Stimulated activated memory B cell treated with anti-CD40 and anti-IgM and Interleukin-4, amounts not matched to agents 10 μg/mL and 1 μg/mL and 100 μg/mL, for 72 hours (primary cell): ENCODE measurements at regions not wholly inside any gene's neighbourhood (a gene's known extent, or its start where the extent isn't known, plus 50 kb on each side); places are given as distances from the start of the nearest gene placed in this dataset.
"Not testable (repeated sequence)": the region's sequence is repeated elsewhere in the genome, so short reads cannot be mapped to it uniquely, and the experiment has no call there.

ENCODE experiments used
- ATAC-seq: fragments of 150-1000 bp; cut with Tn5 transposase; 2 replicates; pipeline ENCODE4 v1.10.0; 2021
- H3K27ac Mint-ChIP-seq: one replicate; pipeline ENCODE4 v1.8.0; 2022; ENCODE audit warnings: mild to moderate bottlenecking, mixed read lengths
- H3K27me3 Mint-ChIP-seq: one replicate; pipeline ENCODE4 v1.8.0; 2022; ENCODE audit warnings: mixed read lengths
- H3K36me3 Mint-ChIP-seq: one replicate; pipeline ENCODE4 v1.8.0; 2022; ENCODE audit warnings: mixed read lengths
- H3K4me1 Mint-ChIP-seq: one replicate; pipeline ENCODE4 v1.8.0; 2022; ENCODE audit warnings: mixed read lengths
- H3K4me3 Mint-ChIP-seq: one replicate; pipeline ENCODE4 v1.8.0; 2022; ENCODE audit warnings: mild to moderate bottlenecking, moderate library complexity, mixed read lengths
- H3K9me3 Mint-ChIP-seq: one replicate; pipeline ENCODE4 v1.8.0; 2022; ENCODE audit warnings: mixed read lengths

DNA sequence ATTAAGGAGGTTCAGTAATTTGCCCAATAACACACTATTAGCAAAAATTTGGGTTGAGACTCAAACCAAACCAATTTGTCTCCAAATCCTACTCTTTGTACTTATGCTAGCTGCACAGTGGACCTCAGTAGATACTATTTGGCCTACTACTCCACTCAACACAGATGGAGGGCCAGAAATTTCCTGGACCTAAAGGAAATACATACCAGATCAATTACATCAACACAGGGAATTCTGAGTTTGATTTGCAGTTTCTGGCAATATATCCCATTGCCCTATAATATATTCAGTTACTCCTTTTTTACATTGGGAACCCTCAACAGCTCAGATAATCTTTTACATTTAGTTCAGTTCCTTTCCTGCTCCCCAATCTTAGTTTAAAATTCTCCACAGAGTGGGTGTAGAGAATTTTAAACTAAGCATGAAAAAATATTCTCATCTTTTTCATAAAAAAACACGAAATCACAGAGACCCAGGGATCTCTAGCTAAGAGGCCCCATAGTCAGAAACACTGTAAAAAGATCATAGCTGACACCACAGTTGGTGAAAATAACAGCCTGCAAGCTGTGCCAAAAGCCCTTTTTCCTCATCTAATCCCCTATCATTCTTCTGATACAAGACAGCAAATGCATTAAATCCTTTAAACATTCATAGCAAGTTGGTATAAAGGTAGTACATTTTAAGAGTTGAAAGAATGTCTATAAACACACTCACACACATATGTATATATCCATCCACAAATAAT lies 317.7 kb upstream of the ESRRG start:
- no peak for ATAC-seq
- Mint-ChIP-seq H3K36me3 (no peaks in the 10 kb centered on the region), H3K27ac (no peak overlapping the region), H3K9me3 (peaks cover 26% of the 10 kb centered on the region), H3K4me3 (no peak overlapping the region), H3K27me3 (no peaks in the 10 kb centered on the region), H3K4me1 (no peaks in the 10 kb centered on the region)

DNA sequence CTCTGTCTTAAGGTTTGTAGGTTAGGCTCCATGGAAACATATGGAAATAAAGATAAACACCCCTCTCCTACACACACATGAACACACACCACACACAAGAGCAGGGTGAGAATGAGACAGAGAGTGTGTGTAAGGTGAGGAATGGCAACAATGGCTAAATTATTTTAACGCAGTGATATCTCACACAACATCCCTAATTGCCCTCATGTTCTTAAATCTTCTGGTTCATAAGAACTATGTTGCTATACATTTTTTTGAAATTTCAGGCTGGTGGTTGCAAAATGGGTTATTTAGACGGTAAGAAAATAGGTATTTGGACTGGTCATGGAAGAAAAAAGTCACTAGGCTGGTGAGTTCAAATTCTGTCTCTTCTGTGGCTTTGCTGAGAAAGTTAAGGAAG lies 316.7 kb upstream of the ESRRG start:
- H3K36me3 Mint-ChIP-seq = no peaks in the 10 kb centered on the region
- H3K4me1 Mint-ChIP-seq = no peaks in the 10 kb centered on the region
- no peak overlapping the region for H3K4me3 Mint-ChIP-seq
- no peak overlapping the region for H3K27ac Mint-ChIP-seq
- no peaks in the 10 kb centered on the region for H3K27me3 Mint-ChIP-seq
- peaks cover 26% of the 10 kb centered on the region for H3K9me3 Mint-ChIP-seq
- no peak for ATAC-seq

DNA sequence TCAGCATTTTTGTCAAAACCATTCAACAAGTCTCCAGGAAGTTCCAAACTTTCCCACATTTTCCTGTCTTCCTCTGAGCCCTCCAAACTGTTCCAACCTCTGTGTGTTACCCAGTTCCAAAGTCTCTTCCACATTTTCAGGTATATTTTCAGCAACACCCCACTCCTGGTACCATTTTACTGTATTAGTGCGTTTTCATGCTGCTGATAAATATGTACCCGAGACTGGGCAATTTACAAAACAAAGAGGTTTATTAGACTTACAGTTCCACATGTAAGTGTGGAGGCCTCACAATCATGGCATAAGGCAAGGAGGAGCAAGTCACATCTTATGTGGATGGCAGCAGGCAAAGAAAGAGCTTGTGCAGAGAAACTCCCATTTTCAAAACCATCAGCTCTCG lies 315.9 kb upstream of the ESRRG start:
- H3K27ac Mint-ChIP-seq, H3K4me3 Mint-ChIP-seq, H3K4me1 Mint-ChIP-seq, ATAC-seq, H3K36me3 Mint-ChIP-seq, H3K27me3 Mint-ChIP-seq: not testable (repeated sequence)
- H3K9me3 Mint-ChIP-seq = peaks cover 26% of the 10 kb centered on the region

DNA sequence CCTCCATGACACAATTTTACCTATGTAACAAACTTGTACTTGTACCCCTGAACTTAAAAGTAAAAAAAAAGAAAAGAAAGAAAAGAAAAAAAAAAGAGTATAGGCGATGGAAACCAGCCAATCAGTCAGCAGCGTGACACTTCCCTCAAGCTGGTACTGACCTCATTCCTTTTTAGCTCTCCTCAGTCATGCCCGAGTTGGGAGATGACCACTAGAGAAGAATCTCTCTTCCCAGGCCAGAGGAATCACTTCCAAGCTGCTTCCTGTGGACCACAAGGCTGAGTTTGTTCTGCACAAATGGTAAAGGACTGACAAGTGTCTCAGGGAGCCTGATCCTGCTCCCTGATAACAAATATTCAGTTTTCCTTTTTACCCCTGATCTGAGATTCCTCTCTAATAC lies 313.5 kb upstream of the ESRRG start:
- H3K9me3 Mint-ChIP-seq = peaks cover 26% of the 10 kb centered on the region

DNA sequence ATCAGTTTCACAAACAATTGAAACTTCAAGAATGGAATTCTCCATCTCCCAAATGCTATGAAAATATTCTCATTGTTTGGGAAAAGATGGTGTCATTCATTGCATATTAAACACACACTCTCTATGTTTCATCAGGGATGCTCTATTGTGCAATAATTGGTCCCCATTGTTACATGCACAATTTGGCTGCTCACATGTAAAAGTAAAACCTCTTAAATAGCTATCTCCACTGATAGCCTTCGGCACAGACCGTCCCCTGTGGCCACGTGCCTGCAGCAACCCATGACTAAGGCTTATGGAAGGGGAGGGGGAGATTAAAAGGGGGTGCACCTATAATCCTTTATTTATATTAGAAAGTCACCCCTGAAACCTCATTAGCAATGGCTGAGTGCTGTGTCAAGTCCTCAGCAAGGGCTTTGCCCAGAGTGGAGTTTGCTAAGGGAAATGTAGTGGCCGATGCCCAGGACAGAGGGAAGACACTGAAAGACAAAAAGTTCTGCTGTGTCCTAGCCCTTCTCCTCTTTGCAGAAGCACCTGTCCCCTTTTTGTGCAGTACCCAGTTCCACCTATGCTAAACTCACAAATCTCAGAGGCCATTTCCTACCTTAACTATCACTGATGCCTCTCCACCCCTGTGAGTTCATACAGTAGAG lies 309.6 kb upstream of the ESRRG start:
- H3K36me3 Mint-ChIP-seq = no peaks in the 10 kb centered on the region
- no peak overlapping the region for H3K4me3 Mint-ChIP-seq
- peaks cover under 1% of the 10 kb centered on the region for H3K4me1 Mint-ChIP-seq
- no peak for ATAC-seq
- peaks cover 9% of the 10 kb centered on the region for H3K9me3 Mint-ChIP-seq
- H3K27me3 Mint-ChIP-seq = no peaks in the 10 kb centered on the region
- H3K27ac Mint-ChIP-seq = no peak overlapping the region

More for the DNA sequence above, 313.5 kb upstream of the ESRRG start:
- Mint-ChIP-seq H3K4me3 (no peak overlapping the region), H3K36me3 (no peaks in the 10 kb centered on the region), H3K27me3 (no peaks in the 10 kb centered on the region), H3K4me1 (no peaks in the 10 kb centered on the region), H3K27ac (no peak overlapping the region)
- ATAC-seq = no peak

DNA sequence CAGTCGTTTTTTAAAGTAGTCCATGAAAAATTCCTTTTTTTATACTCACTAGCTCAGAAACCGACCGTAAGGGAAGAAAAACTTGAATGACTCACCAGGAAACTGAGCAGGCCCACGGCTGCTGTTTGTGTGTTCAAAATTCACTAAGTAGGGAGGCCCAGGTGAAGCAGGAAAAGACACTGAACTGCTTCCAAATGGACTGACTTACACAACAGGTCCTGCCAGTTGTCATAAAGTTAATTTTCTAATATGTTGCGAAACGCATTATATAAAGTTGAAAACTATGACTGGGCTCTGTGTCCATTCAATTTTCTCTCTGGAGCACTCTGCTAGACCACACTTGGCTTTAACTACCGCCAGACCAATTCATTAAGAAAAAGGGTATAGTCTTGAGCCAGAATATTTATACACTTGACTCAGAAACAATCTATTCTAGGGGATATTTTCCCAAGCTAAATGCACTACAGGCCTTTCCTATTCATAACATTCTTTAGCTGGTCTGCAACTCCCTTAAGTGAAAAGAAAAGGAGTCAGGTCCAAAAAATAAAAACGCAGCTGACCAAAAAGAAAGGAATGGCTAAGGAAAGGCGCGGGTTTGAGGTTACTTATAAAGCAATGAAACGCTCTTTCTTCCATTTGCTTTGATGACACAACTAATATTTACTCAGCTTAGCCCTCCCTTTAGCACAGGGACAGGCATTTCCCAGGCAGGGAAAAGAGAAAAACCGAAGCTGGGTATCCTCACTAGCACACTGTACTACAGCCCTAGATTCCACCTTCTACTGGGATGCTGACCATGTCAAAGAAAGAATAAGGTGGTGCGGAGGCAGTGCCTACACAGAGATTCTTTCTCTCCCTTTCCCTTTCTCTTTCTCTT lies 306.3 kb upstream of the ESRRG start:
- Mint-ChIP-seq H3K36me3 (no peaks in the 10 kb centered on the region), H3K4me1 (peaks cover 15% of the 10 kb centered on the region)
- ATAC-seq = no peak

DNA sequence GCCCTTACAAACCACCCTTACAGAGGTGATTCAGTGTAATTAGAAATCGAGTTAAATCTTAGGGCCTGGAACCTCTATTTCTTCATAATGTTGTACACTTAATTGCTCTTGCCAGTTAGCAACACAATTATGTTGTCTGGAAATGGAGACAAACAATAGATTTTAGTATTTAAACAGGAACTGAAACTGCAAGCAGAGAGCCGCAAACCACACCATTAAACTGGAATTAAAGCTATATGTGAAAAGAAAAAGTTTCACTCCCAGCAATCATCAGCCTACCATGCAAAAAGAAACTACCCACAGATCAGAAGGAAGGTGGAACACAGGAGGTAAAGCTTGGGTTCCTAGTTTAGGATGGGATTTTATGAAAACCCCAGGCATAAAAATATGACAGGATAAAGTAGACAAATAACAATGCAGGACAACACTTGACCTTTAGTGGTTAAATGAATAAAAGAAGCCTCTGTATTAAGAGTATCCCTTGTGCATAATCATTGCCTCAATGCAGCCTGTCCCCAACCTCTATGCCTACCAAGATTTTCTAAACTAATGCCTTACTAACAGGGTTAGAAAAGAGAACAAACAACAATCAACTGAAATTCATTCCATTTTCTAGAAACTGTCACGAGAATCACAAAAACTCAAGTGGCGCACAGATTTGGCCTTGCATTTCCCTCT lies 304.3 kb upstream of the ESRRG start:
- H3K4me1 Mint-ChIP-seq = peaks cover 15% of the 10 kb centered on the region
- ATAC-seq = no peak
- H3K4me3 Mint-ChIP-seq = no peak overlapping the region
- no peak overlapping the region for H3K27ac Mint-ChIP-seq
- H3K9me3 Mint-ChIP-seq = peaks cover 5% of the 10 kb centered on the region
- H3K27me3 Mint-ChIP-seq = no peaks in the 10 kb centered on the region
- no peaks in the 10 kb centered on the region for H3K36me3 Mint-ChIP-seq

More for the DNA sequence above, 306.3 kb upstream of the ESRRG start:
- Mint-ChIP-seq H3K4me3 (no peak overlapping the region), H3K27ac (no peak overlapping the region), H3K9me3 (peaks cover 3% of the 10 kb centered on the region), H3K27me3 (no peaks in the 10 kb centered on the region)

DNA sequence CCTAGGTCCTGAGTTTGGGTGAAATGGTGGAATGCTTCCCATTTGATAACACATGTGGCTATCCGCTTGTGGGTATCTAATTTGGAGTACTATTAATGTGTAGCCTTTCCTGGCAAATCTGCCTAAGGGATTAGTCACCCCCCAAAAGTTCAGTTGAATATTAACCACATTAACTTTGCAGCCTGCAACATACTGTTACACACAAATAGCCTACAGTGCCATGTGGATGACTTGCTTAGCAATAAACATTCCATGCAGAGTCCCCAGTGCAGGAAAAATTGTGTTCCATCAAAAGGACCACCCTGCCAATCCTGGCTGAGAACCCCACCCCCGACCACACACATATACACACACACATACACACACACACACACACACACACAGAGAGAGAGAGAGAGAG lies 303.3 kb upstream of the ESRRG start:
- no peak for ATAC-seq
- Mint-ChIP-seq H3K9me3 (peaks cover 6% of the 10 kb centered on the region), H3K27me3 (no peaks in the 10 kb centered on the region), H3K4me3 (no peak overlapping the region), H3K36me3 (no peaks in the 10 kb centered on the region), H3K4me1 (peaks cover 15% of the 10 kb centered on the region), H3K27ac (no peak overlapping the region)

DNA sequence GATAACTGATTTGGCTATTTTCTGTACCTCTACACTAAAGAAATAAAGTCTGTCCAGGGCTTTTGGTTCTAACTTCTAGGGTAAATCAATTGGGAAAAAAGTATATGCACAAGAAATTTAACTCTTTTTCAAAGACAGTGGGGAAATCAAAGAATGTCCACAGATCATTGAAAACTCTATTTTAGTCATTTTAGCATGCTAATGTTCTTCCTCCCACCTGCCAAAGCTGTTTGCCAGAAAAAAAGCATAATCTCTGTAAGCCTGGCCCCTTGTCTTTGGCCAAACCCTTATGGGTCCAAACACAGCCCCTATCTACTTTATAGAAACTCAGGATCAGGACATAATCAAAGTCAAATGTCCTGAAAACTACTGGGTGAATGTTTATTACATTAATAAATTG lies 302.2 kb upstream of the ESRRG start:
- no peak overlapping the region for H3K27ac Mint-ChIP-seq
- H3K4me3 Mint-ChIP-seq = no peak overlapping the region
- peaks cover 6% of the 10 kb centered on the region for H3K9me3 Mint-ChIP-seq
- H3K27me3 Mint-ChIP-seq = no peaks in the 10 kb centered on the region
- H3K36me3 Mint-ChIP-seq = no peaks in the 10 kb centered on the region
- ATAC-seq = no peak
- peaks cover 15% of the 10 kb centered on the region for H3K4me1 Mint-ChIP-seq

DNA sequence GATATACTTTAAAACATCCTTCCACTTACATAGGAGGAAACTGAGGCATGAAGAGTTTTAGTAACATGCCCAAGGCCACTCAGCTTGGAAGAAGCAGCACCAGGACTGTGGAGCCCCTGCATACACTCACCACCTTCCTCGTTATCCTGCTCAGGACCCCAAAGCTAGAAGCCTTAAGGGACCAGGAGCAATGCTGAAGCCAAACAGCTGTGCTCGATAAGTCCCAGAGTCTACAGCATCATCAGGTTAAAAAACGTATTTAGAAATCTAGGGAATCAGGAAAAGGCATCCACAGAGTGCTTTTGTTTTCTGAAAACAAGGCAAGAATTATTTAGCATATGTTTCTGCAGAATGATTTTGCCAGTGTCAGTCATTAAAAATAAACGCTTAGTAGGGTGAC lies 301.7 kb upstream of the ESRRG start:
- Mint-ChIP-seq H3K9me3 (peaks cover 3% of the 10 kb centered on the region), H3K27me3 (no peaks in the 10 kb centered on the region)

DNA sequence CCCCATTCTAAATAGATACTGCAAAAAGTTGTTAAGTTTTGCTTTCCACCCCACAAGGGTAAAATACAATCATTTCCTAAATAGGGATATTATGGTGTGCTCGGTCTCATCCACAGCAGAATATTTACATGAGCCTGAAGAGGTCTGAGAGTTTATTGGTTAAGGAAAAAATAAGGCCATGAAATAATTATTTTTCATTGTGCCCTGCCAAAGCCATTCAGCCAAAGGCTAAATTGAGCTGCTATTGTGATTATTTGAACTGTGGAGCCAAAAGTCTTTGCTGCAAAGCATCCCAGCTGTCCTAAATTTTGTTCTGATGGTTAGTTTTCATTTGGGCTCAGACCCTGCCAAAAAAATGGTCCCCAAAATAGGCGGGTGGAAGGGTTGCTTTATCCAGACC lies 298.7 kb upstream of the ESRRG start:
- no peaks in the 10 kb centered on the region for H3K36me3 Mint-ChIP-seq
- H3K4me3 Mint-ChIP-seq = no peak overlapping the region
- H3K27ac Mint-ChIP-seq = no peak overlapping the region
- ATAC-seq = no peak
- H3K27me3 Mint-ChIP-seq = no peaks in the 10 kb centered on the region
- peaks cover 3% of the 10 kb centered on the region for H3K9me3 Mint-ChIP-seq
- H3K4me1 Mint-ChIP-seq = peaks cover 6% of the 10 kb centered on the region

More for the DNA sequence above, 301.7 kb upstream of the ESRRG start:
- H3K27ac Mint-ChIP-seq = no peak overlapping the region
- no peak for ATAC-seq
- no peaks in the 10 kb centered on the region for H3K36me3 Mint-ChIP-seq
- H3K4me3 Mint-ChIP-seq = no peak overlapping the region
- H3K4me1 Mint-ChIP-seq = peaks cover 15% of the 10 kb centered on the region

DNA sequence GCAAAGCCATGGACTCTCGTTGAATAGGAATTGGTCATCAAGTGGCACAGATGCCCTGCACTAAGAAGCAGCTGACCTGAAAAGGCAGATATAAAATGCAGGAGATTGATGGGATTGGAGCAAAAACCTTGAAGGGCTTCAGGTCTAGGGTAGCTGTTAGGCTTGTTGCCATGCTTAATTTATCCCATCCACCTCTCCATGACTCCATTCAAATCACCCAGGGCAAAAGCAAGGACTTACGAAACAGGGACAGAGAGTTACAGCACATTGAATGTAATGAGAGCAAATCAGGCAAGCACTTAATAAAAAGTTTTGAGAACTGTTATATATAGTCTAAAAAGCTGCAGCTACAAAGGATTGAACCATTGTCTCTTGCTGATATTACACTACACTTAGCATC lies 298.2 kb upstream of the ESRRG start:
- H3K4me3 Mint-ChIP-seq = no peak overlapping the region
- ATAC-seq = no peak
- peaks cover under 1% of the 10 kb centered on the region for H3K4me1 Mint-ChIP-seq
- H3K36me3 Mint-ChIP-seq = no peaks in the 10 kb centered on the region
- H3K27me3 Mint-ChIP-seq = no peaks in the 10 kb centered on the region
- H3K9me3 Mint-ChIP-seq = peaks cover 3% of the 10 kb centered on the region
- H3K27ac Mint-ChIP-seq = no peak overlapping the region

DNA sequence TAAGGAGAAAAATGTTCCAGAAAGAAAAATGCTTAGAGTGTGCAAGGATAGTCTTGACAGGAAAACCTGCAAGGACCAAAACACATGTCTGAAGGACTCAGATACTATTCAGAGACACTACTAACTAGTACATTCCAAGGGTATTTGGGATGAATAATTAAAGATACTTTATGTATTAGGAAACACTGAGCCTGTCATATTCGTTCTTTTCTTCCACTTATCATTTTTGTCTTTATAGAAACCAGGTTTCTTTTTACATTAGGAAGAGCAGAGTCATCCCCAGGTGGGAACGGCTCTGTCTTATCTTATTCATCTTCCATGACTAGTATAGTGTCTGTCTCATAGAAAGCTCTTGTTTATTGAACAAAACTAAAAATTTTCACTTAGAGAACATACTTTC lies 296.2 kb upstream of the ESRRG start:
- H3K27me3 Mint-ChIP-seq = no peaks in the 10 kb centered on the region

DNA sequence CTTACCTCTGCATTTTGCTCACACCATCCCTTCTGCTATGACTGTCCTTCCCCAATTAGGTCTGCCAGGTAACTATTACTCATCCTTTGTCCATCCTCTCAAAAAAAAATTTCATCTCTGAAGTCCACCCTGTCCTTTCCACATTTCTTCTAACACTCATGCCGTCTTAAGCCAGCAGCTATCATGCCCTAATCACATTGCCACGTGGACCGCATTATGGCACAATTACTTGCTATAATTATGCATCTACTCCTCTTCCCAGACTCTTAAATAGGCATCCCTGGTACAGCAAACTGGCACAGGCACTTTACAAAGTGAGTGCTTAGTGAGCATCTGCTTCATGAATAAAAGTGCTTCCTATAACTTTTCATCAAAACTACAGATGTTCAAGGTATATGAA lies 295.4 kb upstream of the ESRRG start:
- Mint-ChIP-seq H3K27ac (no peak overlapping the region), H3K4me3 (no peak overlapping the region), H3K9me3 (peaks cover 3% of the 10 kb centered on the region), H3K27me3 (no peaks in the 10 kb centered on the region), H3K36me3 (no peaks in the 10 kb centered on the region), H3K4me1 (no peaks in the 10 kb centered on the region)
- ATAC-seq = no peak

More for the DNA sequence above, 296.2 kb upstream of the ESRRG start:
- Mint-ChIP-seq H3K4me3 (no peak overlapping the region), H3K36me3 (no peaks in the 10 kb centered on the region), H3K27ac (no peak overlapping the region), H3K9me3 (peaks cover 3% of the 10 kb centered on the region), H3K4me1 (no peaks in the 10 kb centered on the region)
- ATAC-seq = no peak

DNA sequence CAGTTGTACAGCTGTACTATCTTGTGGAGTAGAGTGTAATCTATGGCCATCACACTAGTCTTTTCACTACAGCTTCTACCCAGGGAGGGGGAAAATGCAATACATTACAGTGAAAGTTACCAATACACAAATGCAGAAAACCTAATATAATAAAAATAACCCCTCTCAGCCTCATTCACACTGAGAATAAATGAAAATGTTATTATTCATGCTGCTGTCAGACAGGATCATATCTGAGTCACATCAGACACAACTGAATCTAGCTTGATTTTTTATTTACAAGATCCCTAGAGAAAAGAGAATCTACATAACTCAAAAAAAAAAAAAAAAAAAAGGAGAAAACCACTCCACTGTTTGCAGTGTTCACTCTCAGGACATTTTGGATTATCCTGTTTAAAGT lies 293.9 kb upstream of the ESRRG start:
- no peaks in the 10 kb centered on the region for H3K27me3 Mint-ChIP-seq
- no peak overlapping the region for H3K4me3 Mint-ChIP-seq
- no peak overlapping the region for H3K27ac Mint-ChIP-seq
- no peaks in the 10 kb centered on the region for H3K9me3 Mint-ChIP-seq
- no peaks in the 10 kb centered on the region for H3K4me1 Mint-ChIP-seq
- H3K36me3 Mint-ChIP-seq = no peaks in the 10 kb centered on the region
- ATAC-seq = no peak
